Cardiac muscle cell (in vitro differentiated cells and primary cell): ENCODE measurements at regions not wholly inside any gene's neighbourhood (a gene's known extent, or its start where the extent isn't known, plus 50 kb on each side); places are given as distances from the start of the nearest gene placed in this dataset.

Experiments
- DNase-seq, 2 donors: peaks; one replicate each; pipeline versions ENCODE4 v3.0.0 to v3.0.0-alpha.2; 2010 to 2017; ENCODE audit warnings: low read depth in 1 of 2, low spot score in 1 of 2
- H3K27ac ChIP-seq: fragments of 200-600 bp; sonication (generic); 2 replicates; pipeline ENCODE4 v1.5.1; 2016
- H3K27me3 ChIP-seq: fragments of 200-600 bp; sonication (generic); 2 replicates; pipeline ENCODE4 v1.6.0; 2016; ENCODE audit warnings: control low read depth
- H3K36me3 ChIP-seq: fragments of 200-600 bp; sonication (generic); 2 replicates; pipeline ENCODE4 v1.5.1; 2016; ENCODE audit warnings: control low read depth
- H3K4me1 ChIP-seq: fragments of 200-600 bp; sonication (generic); 2 replicates; pipeline ENCODE4 v1.8.1; 2017; ENCODE audit warnings: low read depth, mild to moderate bottlenecking, mixed run types
- H3K4me3 ChIP-seq: fragments of 200-600 bp; sonication (generic); 2 replicates; pipeline ENCODE4 v1.5.1; 2016; ENCODE audit warnings: mild to moderate bottlenecking
- H3K9me3 ChIP-seq: fragments of 200-600 bp; sonication (generic); 2 replicates; pipeline ENCODE4 v1.5.1; 2017; ENCODE audit warnings: low read depth, mild to moderate bottlenecking, control low read depth
- CTCF ChIP-seq: IDR thresholded peaks from 2 replicates; pipeline ENCODE4 v1.5.1; 2012; ENCODE audit warnings: low read depth, mild to moderate bottlenecking, low read length

- Histone ChIP-seq H3K27ac (no peak overlapping the region), H3K4me1 (no peaks in the 10 kb centered on the region), H3K36me3 (no peaks in the 10 kb centered on the region), H3K4me3 (no peak overlapping the region), H3K9me3 (no peaks in the 10 kb centered on the region), H3K27me3 (no peaks in the 10 kb centered on the region)
- peak; percentile 94 to 96 for DNase-seq
- TF ChIP-seq CTCF, result peak; percentile 81
These were observed 59.1 kb upstream of the PJA2 start for GRCh38 chr5:109468737-109469420.

- H3K36me3 ChIP-seq, result no peaks in the 10 kb centered on the region
- no peaks in the 10 kb centered on the region for H3K9me3 ChIP-seq
- no peak for DNase-seq
- H3K4me1 ChIP-seq, result no peaks in the 10 kb centered on the region
- H3K27me3 ChIP-seq, result no peaks in the 10 kb centered on the region
- H3K4me3 ChIP-seq, result no peak overlapping the region
- TF ChIP-seq CTCF, result no peak
- no peak overlapping the region for H3K27ac ChIP-seq
These were observed 58.5 kb upstream of the PJA2 start for GRCh38 chr5:109468288-109468676.

- Histone ChIP-seq H3K27ac (no peak overlapping the region), H3K4me1 (no peaks in the 10 kb centered on the region), H3K36me3 (no peaks in the 10 kb centered on the region), H3K27me3 (no peaks in the 10 kb centered on the region), H3K4me3 (no peak overlapping the region), H3K9me3 (no peaks in the 10 kb centered on the region)
- no peak for TF ChIP-seq CTCF
- DNase-seq, result no peak
These were observed 57.3 kb upstream of the PJA2 start for GRCh38 chr5:109467058-109467457.
